Upper lobe of left lung (tissue), 4 donors: ENCODE measurements at regions not wholly inside any gene's neighbourhood (a gene's known extent, or its start where the extent isn't known, plus 50 kb on each side); places are given as distances from the start of the nearest gene placed in this dataset.

Experiments
- POLR2A ChIP-seq, 4 donors: fragments of 450-650 bp; IDR thresholded peaks; one replicate each; pipeline ENCODE4 v1.5.1; 2016 to 2017; ENCODE audit warnings: antibody characterized with exemption in 4 of 4, mild to moderate bottlenecking in 2 of 4
- POLR2AphosphoS5 ChIP-seq, 2 donors: sonication (generic); formaldehyde crosslinking; IDR thresholded peaks; one replicate each; pipeline ENCODE4 v1.5.1; 2017; ENCODE audit warnings: antibody characterized with exemption in 2 of 2

GRCh38 chr1:73874806-73875205 is 323.2 kb downstream of the LRRIQ3 start:
- TF ChIP-seq POLR2A (IDR thresholded peaks at IDR 0.05), result no peak
- TF ChIP-seq POLR2AphosphoS5 (IDR thresholded peaks at IDR 0.05), result no peak
